ENCODE measurements at regions not wholly inside any gene's neighbourhood (a gene's known extent, or its start where the extent isn't known, plus 50 kb on each side); places are given as distances from the start of the nearest gene placed in this dataset.

DNA sequence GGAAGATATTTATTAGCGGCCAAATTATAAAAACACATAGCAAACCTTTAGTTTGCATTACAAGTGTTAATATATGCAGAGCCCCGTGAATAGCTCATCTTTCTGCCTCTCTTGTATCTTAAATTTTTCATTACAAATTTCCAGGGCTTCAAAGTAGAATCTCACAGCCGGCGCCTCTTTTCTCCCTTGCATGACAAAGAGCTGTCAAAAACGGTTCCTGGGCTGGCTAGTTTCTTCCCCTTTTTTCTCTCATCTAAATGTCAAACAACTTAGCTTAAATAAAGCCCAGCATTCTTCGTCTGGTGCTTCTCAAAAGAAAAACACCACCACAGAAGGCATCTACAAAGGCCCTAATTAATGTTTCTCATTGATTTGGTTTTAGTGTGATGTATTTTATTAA lies 253.0 kb downstream of the INSC start:
- TF ChIP-seq, protein P1, sequence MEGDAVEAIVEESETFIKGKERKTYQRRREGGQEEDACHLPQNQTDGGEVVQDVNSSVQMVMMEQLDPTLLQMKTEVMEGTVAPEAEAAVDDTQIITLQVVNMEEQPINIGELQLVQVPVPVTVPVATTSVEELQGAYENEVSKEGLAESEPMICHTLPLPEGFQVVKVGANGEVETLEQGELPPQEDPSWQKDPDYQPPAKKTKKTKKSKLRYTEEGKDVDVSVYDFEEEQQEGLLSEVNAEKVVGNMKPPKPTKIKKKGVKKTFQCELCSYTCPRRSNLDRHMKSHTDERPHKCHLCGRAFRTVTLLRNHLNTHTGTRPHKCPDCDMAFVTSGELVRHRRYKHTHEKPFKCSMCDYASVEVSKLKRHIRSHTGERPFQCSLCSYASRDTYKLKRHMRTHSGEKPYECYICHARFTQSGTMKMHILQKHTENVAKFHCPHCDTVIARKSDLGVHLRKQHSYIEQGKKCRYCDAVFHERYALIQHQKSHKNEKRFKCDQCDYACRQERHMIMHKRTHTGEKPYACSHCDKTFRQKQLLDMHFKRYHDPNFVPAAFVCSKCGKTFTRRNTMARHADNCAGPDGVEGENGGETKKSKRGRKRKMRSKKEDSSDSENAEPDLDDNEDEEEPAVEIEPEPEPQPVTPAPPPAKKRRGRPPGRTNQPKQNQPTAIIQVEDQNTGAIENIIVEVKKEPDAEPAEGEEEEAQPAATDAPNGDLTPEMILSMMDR (IDR thresholded peaks at IDR 0.05) = no peak
- TF ChIP-seq POLR2AphosphoS5 (IDR thresholded peaks at IDR 0.05) = no peak
